Neutrophil (primary cell): ENCODE measurements at regions not wholly inside any gene's neighbourhood (a gene's known extent, or its start where the extent isn't known, plus 50 kb on each side); places are given as distances from the start of the nearest gene placed in this dataset.

Experiments used
- H3K27ac ChIP-seq: fragments of 200-600 bp; sonication (generic); 2 replicates; pipeline ENCODE4 v1.5.1; 2016; ENCODE audit warnings: mild to moderate bottlenecking, moderate library complexity
- H3K27me3 ChIP-seq: fragments of 200-600 bp; sonication (generic); 2 replicates; pipeline ENCODE4 v1.6.0; 2016; ENCODE audit warnings: mild to moderate bottlenecking
- H3K36me3 ChIP-seq: fragments of 200-600 bp; sonication (generic); 2 replicates; pipeline ENCODE4 v1.5.1; 2017
- H3K4me1 ChIP-seq, 2 experiments: fragments of 200-600 bp in 1 of 2; sonication (generic) in 1 of 2; 1 replicate in 1 of 2; 2 replicates in 1 of 2; pipeline versions ENCODE4 v1.5.1 to v1.6.1; 2013 to 2016; ENCODE audit warnings: low read depth in 1 of 2, low read length in 1 of 2, mild to moderate bottlenecking in 1 of 2, moderate library complexity in 1 of 2; ENCODE audit not compliant: control insufficient read depth in 1 of 2, insufficient read depth in 1 of 2
- H3K4me3 ChIP-seq, 2 experiments: fragments of 200-600 bp in 1 of 2; sonication (generic) in 1 of 2; 1 replicate in 1 of 2; 2 replicates in 1 of 2; pipeline ENCODE4 v1.5.1; 2013 to 2016; ENCODE audit warnings: low read depth in 1 of 2, low read length in 1 of 2, mild to moderate bottlenecking in 1 of 2, moderate library complexity in 1 of 2
- H3K9me3 ChIP-seq: fragments of 200-600 bp; sonication (generic); 2 replicates; pipeline ENCODE4 v1.5.1; 2016
- CTCF ChIP-seq: fragments of 200-600 bp; sonication (generic); IDR thresholded peaks from 2 replicates; pipeline ENCODE4 v1.5.1; 2016; ENCODE audit warnings: antibody characterized with exemption

GRCh38 chr21:15421947-15422346, 307.8 kb upstream of the USP25 start:
- H3K27me3 ChIP-seq, result no peaks in the 10 kb centered on the region
- no peak overlapping the region for H3K27ac ChIP-seq
- no peak overlapping the region for H3K4me3 ChIP-seq
- no peaks in the 10 kb centered on the region for H3K9me3 ChIP-seq
- H3K36me3 ChIP-seq, result no peaks in the 10 kb centered on the region
- no peak for TF ChIP-seq CTCF
- H3K4me1 ChIP-seq, result no peaks in the 10 kb centered on the region

DNA sequence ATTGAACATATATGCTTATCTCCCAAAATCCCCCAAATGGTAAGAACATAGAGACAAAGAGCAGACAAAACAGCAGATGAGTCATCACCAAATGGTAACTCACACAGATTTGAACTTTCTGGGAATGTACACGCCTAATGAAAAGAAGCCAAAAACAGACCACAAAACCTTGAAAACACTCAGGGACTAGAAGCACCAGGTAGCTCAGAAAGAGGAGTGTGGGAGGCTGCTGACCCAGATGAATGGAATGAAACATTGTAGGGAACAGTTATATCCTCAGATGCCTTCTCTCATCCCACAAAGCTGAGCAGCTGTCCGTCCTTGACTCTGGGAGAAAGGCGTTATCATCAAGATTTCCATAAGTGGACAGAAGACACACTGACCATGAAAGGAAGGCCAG, 307.0 kb upstream of the USP25 start:
- Histone ChIP-seq H3K9me3 (no peaks in the 10 kb centered on the region), H3K4me1 (no peaks in the 10 kb centered on the region), H3K27me3 (no peaks in the 10 kb centered on the region), H3K36me3 (no peaks in the 10 kb centered on the region), H3K4me3 (no peak overlapping the region), H3K27ac (no peak overlapping the region)
- no peak for TF ChIP-seq CTCF

DNA sequence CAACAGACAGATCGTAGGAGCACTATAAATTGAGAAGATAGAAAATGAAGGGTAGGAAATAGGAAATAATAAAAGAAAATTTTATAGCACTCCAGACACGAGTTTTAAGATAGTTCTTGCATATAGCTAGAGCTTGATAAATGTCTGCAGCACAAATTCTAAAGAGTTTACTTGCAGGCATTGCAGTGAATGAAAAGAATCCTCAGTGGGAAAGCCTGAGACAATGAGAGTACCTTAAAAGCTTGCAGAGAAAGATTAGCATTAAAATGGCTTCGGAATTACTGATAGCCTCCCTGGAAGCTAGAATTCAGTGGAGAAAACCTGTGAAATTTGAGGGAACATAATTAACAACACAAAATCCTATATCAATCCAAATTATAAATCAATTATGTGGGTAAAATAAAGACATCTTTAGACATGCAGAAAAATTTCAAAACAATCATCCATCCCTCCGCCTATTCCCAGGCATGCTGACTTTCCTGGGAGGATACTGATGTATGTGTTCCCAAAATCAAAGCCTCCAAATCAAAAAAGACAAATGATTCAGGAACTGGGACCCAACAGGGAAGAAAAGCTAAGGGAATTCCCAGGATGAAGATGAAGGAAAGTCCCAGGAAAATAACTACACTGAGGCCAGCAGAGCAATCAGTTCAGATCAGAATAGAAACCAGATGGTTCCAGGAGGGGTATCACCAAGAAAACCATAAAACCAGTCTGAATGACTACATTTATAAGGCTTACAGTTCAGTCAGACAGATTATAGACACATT, 305.9 kb upstream of the USP25 start:
- Histone ChIP-seq H3K4me3 (no peak overlapping the region), H3K4me1 (no peaks in the 10 kb centered on the region), H3K27ac (no peak overlapping the region), H3K9me3 (no peaks in the 10 kb centered on the region), H3K36me3 (no peaks in the 10 kb centered on the region), H3K27me3 (no peaks in the 10 kb centered on the region)
- TF ChIP-seq CTCF, result no peak

DNA sequence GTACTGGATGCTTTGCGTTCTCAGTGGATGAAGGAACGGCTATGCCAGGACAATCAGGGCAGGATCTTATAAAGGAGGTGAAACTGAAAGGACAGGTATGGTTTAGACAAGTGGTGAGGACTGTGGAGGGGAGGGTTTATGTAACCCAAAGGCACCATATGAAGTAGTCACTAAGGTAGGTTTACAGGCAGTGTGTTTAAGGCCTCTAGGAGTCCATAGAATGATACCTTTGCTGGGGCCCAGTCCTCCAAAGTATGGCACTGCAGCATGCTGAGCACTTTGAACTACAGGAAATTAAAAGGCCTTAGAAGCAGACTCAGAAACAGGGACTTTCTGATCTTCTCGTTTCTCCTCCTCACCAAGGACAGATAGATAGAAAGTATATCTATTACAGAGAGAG, 304.7 kb upstream of the USP25 start:
- H3K4me3 ChIP-seq, result no peak overlapping the region
- TF ChIP-seq CTCF, result no peak
- no peak overlapping the region for H3K27ac ChIP-seq
- no peaks in the 10 kb centered on the region for H3K27me3 ChIP-seq
- no peaks in the 10 kb centered on the region for H3K9me3 ChIP-seq
- no peaks in the 10 kb centered on the region for H3K36me3 ChIP-seq
- H3K4me1 ChIP-seq, result no peaks in the 10 kb centered on the region

- no peak overlapping the region for H3K4me3 ChIP-seq
Measured at GRCh38 chr21:15430023-15430422, 299.8 kb upstream of the USP25 start.

More at GRCh38 chr21:15430023-15430422, 299.8 kb upstream of the USP25 start:
- H3K9me3 ChIP-seq, result no peaks in the 10 kb centered on the region
- H3K36me3 ChIP-seq, result no peaks in the 10 kb centered on the region
- no peak for TF ChIP-seq CTCF
- no peak overlapping the region for H3K27ac ChIP-seq
- no peaks in the 10 kb centered on the region for H3K4me1 ChIP-seq
- no peaks in the 10 kb centered on the region for H3K27me3 ChIP-seq
